OCI-LY1 (cell line): ENCODE measurements at regions not wholly inside any gene's neighbourhood (a gene's known extent, or its start where the extent isn't known, plus 50 kb on each side); places are given as distances from the start of the nearest gene placed in this dataset.

Experiments used
- H2AFZ ChIP-seq: fragments of 200-600 bp; sonication (generic), shearing (Covaris generic); 2 replicates; pipeline ENCODE4 v1.6.0; 2014; ENCODE audit warnings: antibody characterized with exemption, mild to moderate bottlenecking, low read length
- H3F3A ChIP-seq: fragments of 200-600 bp; sonication (generic), shearing (Covaris generic); 2 replicates; pipeline ENCODE4 v1.6.0; 2014; ENCODE audit warnings: mild to moderate bottlenecking, antibody characterized with exemption, low read length, moderate library complexity; ENCODE audit not compliant: insufficient read depth
- H3K27ac ChIP-seq: fragments of 200-600 bp; sonication (generic); 2 replicates; pipeline ENCODE4 v1.5.1; 2014; ENCODE audit warnings: low read length, mixed run types, mild to moderate bottlenecking, low read depth; ENCODE audit not compliant: poor library complexity, severe bottlenecking
- H3K27me3 ChIP-seq: fragments of 200-600 bp; sonication (generic); 2 replicates; pipeline ENCODE4 v1.6.0; 2014; ENCODE audit warnings: antibody characterized with exemption, mild to moderate bottlenecking, low read length, moderate library complexity; ENCODE audit not compliant: insufficient read depth
- H3K36me3 ChIP-seq: fragments of 200-600 bp; sonication (generic); 2 replicates; pipeline ENCODE4 v1.6.1; 2014; ENCODE audit warnings: mild to moderate bottlenecking, antibody characterized with exemption, low read length, moderate library complexity, mixed read lengths; ENCODE audit not compliant: insufficient read depth
- H3K4me1 ChIP-seq: fragments of 200-600 bp; sonication (generic); 2 replicates; pipeline ENCODE4 v1.5.1; 2014; ENCODE audit warnings: mild to moderate bottlenecking, low read length, moderate library complexity; ENCODE audit not compliant: insufficient read depth, severe bottlenecking
- H3K4me2 ChIP-seq: fragments of 200-600 bp; sonication (generic), shearing (Covaris generic); 2 replicates; pipeline ENCODE4 v1.6.1; 2014; ENCODE audit warnings: low read length
- H3K4me3 ChIP-seq: fragments of 200-600 bp; sonication (generic); 2 replicates; pipeline ENCODE4 v1.5.1; 2014; ENCODE audit warnings: low read length, low read depth, mild to moderate bottlenecking, mixed read lengths; ENCODE audit not compliant: poor library complexity, severe bottlenecking
- H3K79me2 ChIP-seq: fragments of 200-600 bp; shearing (Covaris generic); 2 replicates; pipeline ENCODE4 v1.6.1; 2016; ENCODE audit warnings: mixed run types, low read length, mixed read lengths; ENCODE audit not compliant: insufficient read depth
- H3K9ac ChIP-seq: fragments of 200-600 bp; sonication (generic), shearing (Covaris generic); 2 replicates; pipeline ENCODE4 v1.6.1; 2014; ENCODE audit warnings: mild to moderate bottlenecking, low read length, mixed read lengths
- H3K9me2 ChIP-seq: fragments of 200-600 bp; sonication (generic), shearing (Covaris generic); 2 replicates; pipeline ENCODE4 v1.6.1; 2014; ENCODE audit warnings: low read depth, mild to moderate bottlenecking, low read length, mixed read lengths
- H3K9me3 ChIP-seq: fragments of 200-600 bp; shearing (Covaris generic); 2 replicates; pipeline ENCODE4 v1.6.1; 2014; ENCODE audit warnings: low read length, mixed read lengths
- H4K20me1 ChIP-seq: fragments of 200-600 bp; sonication (generic), shearing (Covaris generic); 2 replicates; pipeline ENCODE4 v1.6.0; 2016; ENCODE audit warnings: mild to moderate bottlenecking, low read length; ENCODE audit not compliant: insufficient read depth
- EZH2 ChIP-seq: fragments of 200-600 bp; sonication (generic), shearing (Covaris generic); IDR thresholded peaks from 2 replicates; pipeline ENCODE4 v1.8.0; 2017; ENCODE audit warnings: borderline replicate concordance, mixed run types, mild to moderate bottlenecking, antibody characterized with exemption, low read length, moderate library complexity, mixed read lengths
- TF ChIP-seq, protein P1 (sequence below): fragments of 200-600 bp; sonication (generic), shearing (Covaris generic); IDR thresholded peaks from 2 replicates; pipeline ENCODE4 v1.5.1; 2017; ENCODE audit warnings: mild to moderate bottlenecking, antibody characterized with exemption, low read length, moderate library complexity, mixed read lengths

DNA sequence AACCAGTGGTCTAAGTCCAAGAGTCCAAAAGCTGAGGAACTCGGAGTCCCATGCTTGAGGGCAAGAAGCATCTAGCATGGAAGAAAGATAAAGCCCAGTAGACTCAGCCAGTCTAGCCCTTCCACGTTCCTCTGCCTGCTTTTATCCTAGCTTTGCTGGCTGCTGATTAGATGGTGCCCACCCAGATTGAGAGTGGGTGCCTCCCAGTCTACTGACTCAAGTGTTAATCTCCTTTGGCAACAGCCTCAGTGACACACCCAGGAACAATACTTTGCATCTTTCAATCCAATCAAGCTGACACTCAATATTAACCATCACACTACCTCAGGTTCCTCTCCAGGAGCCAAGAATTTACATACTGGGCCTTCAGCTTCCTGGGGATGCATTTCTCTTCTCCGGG is 476.1 kb downstream of the FUT8 start:
- Histone ChIP-seq H3K36me3 (no peaks in the 10 kb centered on the region), H3K9ac (no peak overlapping the region), H3K27ac (no peak overlapping the region), H3K9me3 (no peaks in the 10 kb centered on the region), H3F3A (no peaks in the 10 kb centered on the region), H3K4me1 (no peaks in the 10 kb centered on the region), H4K20me1 (no peaks in the 10 kb centered on the region), H3K4me2 (no peak overlapping the region), H3K4me3 (no peak overlapping the region), H2AFZ (no peak overlapping the region), H3K9me2 (no peaks in the 10 kb centered on the region), H3K79me2 (no peaks in the 10 kb centered on the region), H3K27me3 (no peaks in the 10 kb centered on the region)
- TF ChIP-seq, protein P1, sequence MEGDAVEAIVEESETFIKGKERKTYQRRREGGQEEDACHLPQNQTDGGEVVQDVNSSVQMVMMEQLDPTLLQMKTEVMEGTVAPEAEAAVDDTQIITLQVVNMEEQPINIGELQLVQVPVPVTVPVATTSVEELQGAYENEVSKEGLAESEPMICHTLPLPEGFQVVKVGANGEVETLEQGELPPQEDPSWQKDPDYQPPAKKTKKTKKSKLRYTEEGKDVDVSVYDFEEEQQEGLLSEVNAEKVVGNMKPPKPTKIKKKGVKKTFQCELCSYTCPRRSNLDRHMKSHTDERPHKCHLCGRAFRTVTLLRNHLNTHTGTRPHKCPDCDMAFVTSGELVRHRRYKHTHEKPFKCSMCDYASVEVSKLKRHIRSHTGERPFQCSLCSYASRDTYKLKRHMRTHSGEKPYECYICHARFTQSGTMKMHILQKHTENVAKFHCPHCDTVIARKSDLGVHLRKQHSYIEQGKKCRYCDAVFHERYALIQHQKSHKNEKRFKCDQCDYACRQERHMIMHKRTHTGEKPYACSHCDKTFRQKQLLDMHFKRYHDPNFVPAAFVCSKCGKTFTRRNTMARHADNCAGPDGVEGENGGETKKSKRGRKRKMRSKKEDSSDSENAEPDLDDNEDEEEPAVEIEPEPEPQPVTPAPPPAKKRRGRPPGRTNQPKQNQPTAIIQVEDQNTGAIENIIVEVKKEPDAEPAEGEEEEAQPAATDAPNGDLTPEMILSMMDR, result no peak
- no peak for TF ChIP-seq EZH2

DNA sequence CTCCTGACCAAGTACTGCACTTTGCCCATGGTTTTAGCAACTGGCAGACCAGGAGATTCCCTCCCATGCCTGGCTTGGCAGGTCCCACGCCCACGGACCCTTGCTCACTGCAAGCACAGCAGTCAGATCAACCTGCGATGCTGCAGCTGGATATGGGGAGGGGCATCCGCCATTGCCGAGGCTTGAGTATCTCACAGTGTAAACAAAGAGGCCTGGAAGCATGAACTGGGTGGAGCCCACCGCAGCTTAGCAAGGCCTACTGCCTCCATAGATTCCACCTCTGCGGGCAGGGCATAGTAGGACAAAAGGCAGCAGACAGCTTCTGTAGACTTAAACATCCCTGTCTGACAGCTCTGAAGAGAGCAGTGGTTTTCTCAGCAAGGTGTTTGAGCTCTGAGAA is 479.8 kb downstream of the FUT8 start:
- H3K4me2 ChIP-seq, result no peak overlapping the region
- H3K9me2 ChIP-seq, result no peaks in the 10 kb centered on the region
- H3K27me3 ChIP-seq, result no peaks in the 10 kb centered on the region
- H3K79me2 ChIP-seq, result no peaks in the 10 kb centered on the region
- H3K9me3 ChIP-seq, result no peaks in the 10 kb centered on the region
- TF ChIP-seq, protein P1, result no peak
- TF ChIP-seq EZH2, result no peak
- H3K9ac ChIP-seq, result no peak overlapping the region
- no peak overlapping the region for H2AFZ ChIP-seq
- no peaks in the 10 kb centered on the region for H4K20me1 ChIP-seq
- no peaks in the 10 kb centered on the region for H3K36me3 ChIP-seq
- H3K4me1 ChIP-seq, result no peaks in the 10 kb centered on the region
- H3F3A ChIP-seq, result no peaks in the 10 kb centered on the region
- no peak overlapping the region for H3K27ac ChIP-seq
- H3K4me3 ChIP-seq, result no peak overlapping the region

DNA sequence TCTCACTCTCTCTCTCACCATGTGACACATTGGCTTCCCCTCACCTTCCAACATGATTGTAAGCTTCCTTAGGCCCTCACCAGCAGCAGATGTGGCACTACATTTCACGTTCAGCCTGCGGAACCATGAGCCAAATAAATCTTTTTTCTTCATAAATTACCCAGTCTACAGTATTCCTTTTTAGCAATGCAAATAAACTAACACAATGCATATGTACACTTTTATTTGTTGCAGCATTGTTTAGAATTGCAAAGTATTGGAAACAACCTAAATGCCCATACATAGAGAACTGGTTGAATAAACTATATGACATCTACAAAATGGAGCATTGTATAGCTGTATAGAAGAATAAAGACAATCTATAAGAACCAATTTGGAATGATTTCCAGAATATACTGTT is 487.6 kb downstream of the FUT8 start:
- Histone ChIP-seq H3K79me2 (no peaks in the 10 kb centered on the region), H3K36me3 (no peaks in the 10 kb centered on the region), H3K27ac (no peak overlapping the region), H4K20me1 (no peaks in the 10 kb centered on the region), H3K9me2 (no peaks in the 10 kb centered on the region), H3K27me3 (no peaks in the 10 kb centered on the region; the same call in 1 of the 2 replicates), H3K9me3 (no peaks in the 10 kb centered on the region), H3K4me3 (no peak overlapping the region), H2AFZ (no peak overlapping the region), H3K4me2 (no peak overlapping the region), H3F3A (no peaks in the 10 kb centered on the region), H3K9ac (no peak overlapping the region), H3K4me1 (no peaks in the 10 kb centered on the region)
- TF ChIP-seq, protein P1, result no peak
- TF ChIP-seq EZH2, result no peak
